ENCODE measurements at regions not wholly inside any gene's neighbourhood (a gene's known extent, or its start where the extent isn't known, plus 50 kb on each side); places are given as distances from the start of the nearest gene placed in this dataset.

GRCh38 chr2:12334412-12334966 is 382.2 kb upstream of the TRIB2 start:
- Mint-ChIP-seq H3K27ac (no peak overlapping the region), H3K4me1 (peaks cover 3% of the 10 kb centered on the region), H3K27me3 (ENCODE audit: insufficient read depth, low read depth) (peaks cover 4% of the 10 kb centered on the region), H3K9me3 (no peaks in the 10 kb centered on the region), H3K36me3 (no peaks in the 10 kb centered on the region), H3K4me3 (no peak overlapping the region)
- no peak overlapping the region for H3K27ac ChIP-seq
- H3K27me3 ChIP-seq, result no peaks in the 10 kb centered on the region
- no peak overlapping the region for H3K4me2 ChIP-seq
- H3F3A ChIP-seq (ENCODE audit: low read depth), result no peaks in the 10 kb centered on the region
- DNase-seq (ENCODE audit: low spot score), result no peak
- TF ChIP-seq EZH2 (IDR thresholded peaks at IDR 0.05) (no peak), EZH2phosphoT487 (IDR thresholded peaks at IDR 0.05) (no peak), CTCF (IDR thresholded peaks at IDR 0.05) (no peak)
- H3K9me3 ChIP-seq (ENCODE audit: low read depth), result no peaks in the 10 kb centered on the region
- H4K20me1 ChIP-seq (ENCODE audit: low read depth), result no peaks in the 10 kb centered on the region
- no peak overlapping the region for H3K9ac ChIP-seq
- peak overlapping the region; percentile 19 for H2AFZ ChIP-seq (replicated peaks)
- no peaks in the 10 kb centered on the region for H3K4me1 ChIP-seq
- no peaks in the 10 kb centered on the region for H3K79me2 ChIP-seq (ENCODE audit: low read depth)
- H3K36me3 ChIP-seq, result no peaks in the 10 kb centered on the region
- H3K4me3 ChIP-seq, result no peak overlapping the region

- Histone ChIP-seq H3K4me2 (no peak overlapping the region), H3K9ac (no peak overlapping the region), H3K27ac (no peak overlapping the region), H3K9me3 (ENCODE audit: low read depth) (no peaks in the 10 kb centered on the region), H3K4me1 (no peaks in the 10 kb centered on the region), H3K4me3 (no peak overlapping the region), H3K36me3 (no peaks in the 10 kb centered on the region), H3K27me3 (no peaks in the 10 kb centered on the region), H3K79me2 (ENCODE audit: low read depth) (no peaks in the 10 kb centered on the region), H2AFZ (replicated peaks) (no peak overlapping the region), H3F3A (ENCODE audit: low read depth) (no peaks in the 10 kb centered on the region), H4K20me1 (ENCODE audit: low read depth) (no peaks in the 10 kb centered on the region)
- H3K27me3 Mint-ChIP-seq (ENCODE audit: insufficient read depth, low read depth), result peaks cover 4% of the 10 kb centered on the region
- peaks cover 3% of the 10 kb centered on the region for H3K4me1 Mint-ChIP-seq
- TF ChIP-seq EZH2 (IDR thresholded peaks at IDR 0.05), result no peak
- no peak for TF ChIP-seq CTCF (IDR thresholded peaks at IDR 0.05)
- TF ChIP-seq EZH2phosphoT487 (IDR thresholded peaks at IDR 0.05), result no peak
- no peaks in the 10 kb centered on the region for H3K9me3 Mint-ChIP-seq
- H3K27ac Mint-ChIP-seq, result no peak overlapping the region
- no peak overlapping the region for H3K4me3 Mint-ChIP-seq
- no peak for DNase-seq (ENCODE audit: low spot score)
- H3K36me3 Mint-ChIP-seq, result no peaks in the 10 kb centered on the region
These were observed 381.6 kb upstream of the TRIB2 start for GRCh38 chr2:12335131-12335530.

- Mint-ChIP-seq H3K36me3 (no peaks in the 10 kb centered on the region), H3K27me3 (ENCODE audit: insufficient read depth, low read depth) (peaks cover 2% of the 10 kb centered on the region), H3K4me1 (peaks cover 3% of the 10 kb centered on the region), H3K9me3 (no peaks in the 10 kb centered on the region), H3K27ac (no peak overlapping the region), H3K4me3 (no peak overlapping the region)
- Histone ChIP-seq H3K79me2 (ENCODE audit: low read depth) (no peaks in the 10 kb centered on the region), H4K20me1 (ENCODE audit: low read depth) (no peaks in the 10 kb centered on the region), H3K9ac (no peak overlapping the region), H3K27me3 (no peaks in the 10 kb centered on the region), H3K4me3 (no peak overlapping the region), H3K4me2 (no peak overlapping the region), H3F3A (ENCODE audit: low read depth) (no peaks in the 10 kb centered on the region), H3K4me1 (no peaks in the 10 kb centered on the region), H3K36me3 (no peaks in the 10 kb centered on the region), H2AFZ (replicated peaks) (no peak overlapping the region), H3K27ac (no peak overlapping the region), H3K9me3 (ENCODE audit: low read depth) (no peaks in the 10 kb centered on the region)
- no peak for TF ChIP-seq CTCF (IDR thresholded peaks at IDR 0.05)
- TF ChIP-seq EZH2phosphoT487 (IDR thresholded peaks at IDR 0.05), result no peak
- TF ChIP-seq EZH2 (IDR thresholded peaks at IDR 0.05), result no peak
- DNase-seq (ENCODE audit: low spot score), result no peak
These were observed 380.7 kb upstream of the TRIB2 start for GRCh38 chr2:12335995-12336394.
